IgD-negative memory B cell (primary cell): ENCODE measurements at regions not wholly inside any gene's neighbourhood (a gene's known extent, or its start where the extent isn't known, plus 50 kb on each side); places are given as distances from the start of the nearest gene placed in this dataset.

ENCODE experiments used
- H3K27ac Mint-ChIP-seq, 3 donors: one replicate each; pipeline ENCODE4 v1.8.0; 2020 to 2022; ENCODE audit warnings: mild to moderate bottlenecking in 3 of 3, mixed read lengths in 3 of 3, moderate library complexity in 1 of 3
- H3K27me3 Mint-ChIP-seq: one replicate; pipeline ENCODE4 v1.8.0; 2021; ENCODE audit warnings: mixed read lengths
- H3K36me3 Mint-ChIP-seq: one replicate; pipeline ENCODE4 v1.8.0; 2020; ENCODE audit warnings: mild to moderate bottlenecking, mixed read lengths
- H3K4me1 Mint-ChIP-seq, 3 donors: one replicate each; pipeline ENCODE4 v1.8.0; 2020 to 2022; ENCODE audit warnings: mixed read lengths in 3 of 3, mild to moderate bottlenecking in 1 of 3
- H3K4me3 Mint-ChIP-seq, 4 donors: one replicate each; pipeline ENCODE4 v1.8.0; 2020 to 2022; ENCODE audit warnings: mild to moderate bottlenecking in 4 of 4, mixed read lengths in 4 of 4, moderate library complexity in 3 of 4
- H3K9me3 Mint-ChIP-seq, 3 donors: one replicate each; pipeline ENCODE4 v1.8.0; 2020 to 2021; ENCODE audit warnings: mixed read lengths in 3 of 3, mild to moderate bottlenecking in 1 of 3

GRCh38 chr7:18313965-18314364 lies 181.6 kb upstream of the HDAC9 start:
- peaks cover 5 to 22% (median 13%) of the 10 kb centered on the region in 3 donors for H3K4me1 Mint-ChIP-seq
- H3K4me3 Mint-ChIP-seq = no peak overlapping the region
- no peaks in the 10 kb centered on the region for H3K27me3 Mint-ChIP-seq
- no peak overlapping the region for H3K27ac Mint-ChIP-seq
- peaks cover 2% of the 10 kb centered on the region for H3K36me3 Mint-ChIP-seq
- peaks cover 0 to 4% (median 0%) of the 10 kb centered on the region in 3 donors for H3K9me3 Mint-ChIP-seq

GRCh38 chr7:18315241-18315640 lies 180.3 kb upstream of the HDAC9 start:
- Mint-ChIP-seq H3K27me3 (no peaks in the 10 kb centered on the region), H3K4me3 (no peak overlapping the region), H3K27ac (no peak overlapping the region), H3K9me3 (peaks cover 0 to 4% (median 0%) of the 10 kb centered on the region in 3 donors), H3K36me3 (peaks cover 2% of the 10 kb centered on the region), H3K4me1 (peaks cover 5 to 20% (median 12%) of the 10 kb centered on the region in 3 donors)

- no peak overlapping the region for H3K27ac Mint-ChIP-seq
- peaks cover 2% of the 10 kb centered on the region for H3K36me3 Mint-ChIP-seq
- peaks cover 5 to 17% (median 14%) of the 10 kb centered on the region in 3 donors for H3K4me1 Mint-ChIP-seq
- H3K4me3 Mint-ChIP-seq = no peak overlapping the region
- no peaks in the 10 kb centered on the region for H3K9me3 Mint-ChIP-seq
- H3K27me3 Mint-ChIP-seq = no peaks in the 10 kb centered on the region
These were observed 177.6 kb upstream of the HDAC9 start for GRCh38 chr7:18317941-18318340.

- Mint-ChIP-seq H3K4me1 (peaks cover 5 to 20% (median 14%) of the 10 kb centered on the region in 3 donors), H3K27ac (no peak overlapping the region), H3K27me3 (no peaks in the 10 kb centered on the region), H3K9me3 (no peaks in the 10 kb centered on the region), H3K4me3 (peak overlapping the region in 1 of 4 donors; percentile 7), H3K36me3 (peaks cover 2% of the 10 kb centered on the region)
These were observed 175.1 kb upstream of the HDAC9 start for GRCh38 chr7:18320422-18320821.

- H3K4me3 Mint-ChIP-seq = no peak overlapping the region
- H3K27ac Mint-ChIP-seq = no peak overlapping the region
- peaks cover 3 to 17% (median 11%) of the 10 kb centered on the region in 3 donors for H3K4me1 Mint-ChIP-seq
- no peaks in the 10 kb centered on the region for H3K9me3 Mint-ChIP-seq
- H3K36me3 Mint-ChIP-seq = no peaks in the 10 kb centered on the region
- H3K27me3 Mint-ChIP-seq = no peaks in the 10 kb centered on the region
These were observed 174.5 kb upstream of the HDAC9 start for GRCh38 chr7:18320971-18321567.

- Mint-ChIP-seq H3K4me3 (peak overlapping the region in 1 of 4 donors; percentile 47), H3K4me1 (peaks cover 11 to 29% (median 14%) of the 10 kb centered on the region in 3 donors), H3K27ac (peak overlapping the region in 1 of 3 donors; percentile 4), H3K36me3 (peaks cover 4% of the 10 kb centered on the region), H3K27me3 (no peaks in the 10 kb centered on the region), H3K9me3 (peaks cover 0 to 2% (median 0%) of the 10 kb centered on the region in 3 donors)
These were observed 165.0 kb upstream of the HDAC9 start for GRCh38 chr7:18330548-18330947.

- Mint-ChIP-seq H3K36me3 (peaks cover 4% of the 10 kb centered on the region), H3K27me3 (no peaks in the 10 kb centered on the region), H3K4me3 (no peak overlapping the region), H3K9me3 (peaks cover 4 to 15% (median 9%) of the 10 kb centered on the region in 3 donors), H3K27ac (no peak overlapping the region), H3K4me1 (peaks cover 29 to 44% (median 39%) of the 10 kb centered on the region in 3 donors)
These were observed 158.9 kb upstream of the HDAC9 start for GRCh38 chr7:18336626-18337025.

GRCh38 chr7:18337048-18337809 lies 158.3 kb upstream of the HDAC9 start:
- peak overlapping the region in 3 of 4 donors; percentile 38 to 75 (median 64) for H3K4me3 Mint-ChIP-seq
- H3K9me3 Mint-ChIP-seq = peaks cover 4 to 15% (median 10%) of the 10 kb centered on the region in 3 donors
- H3K36me3 Mint-ChIP-seq = peaks cover 4% of the 10 kb centered on the region
- no peaks in the 10 kb centered on the region for H3K27me3 Mint-ChIP-seq
- peak overlapping the region in 1 of 3 donors; percentile 18 for H3K27ac Mint-ChIP-seq
- H3K4me1 Mint-ChIP-seq = peaks cover 31 to 46% (median 39%) of the 10 kb centered on the region in 3 donors

GRCh38 chr7:18338910-18339523 lies 156.5 kb upstream of the HDAC9 start:
- peaks cover 4 to 15% (median 8%) of the 10 kb centered on the region in 3 donors for H3K9me3 Mint-ChIP-seq
- peaks cover 31 to 43% (median 39%) of the 10 kb centered on the region in 3 donors for H3K4me1 Mint-ChIP-seq
- H3K4me3 Mint-ChIP-seq = peak overlapping the region in 3 of 4 donors; percentile 22 to 69 (median 35)
- peak overlapping the region in 2 of 3 donors; percentile 1 to 15 for H3K27ac Mint-ChIP-seq
- H3K36me3 Mint-ChIP-seq = peaks cover 4% of the 10 kb centered on the region
- no peaks in the 10 kb centered on the region for H3K27me3 Mint-ChIP-seq

- peaks cover 4 to 15% (median 8%) of the 10 kb centered on the region in 3 donors for H3K9me3 Mint-ChIP-seq
- H3K4me3 Mint-ChIP-seq = peak overlapping the region in 1 of 4 donors; percentile 60
- H3K27me3 Mint-ChIP-seq = no peaks in the 10 kb centered on the region
- peaks cover 25 to 39% (median 30%) of the 10 kb centered on the region in 3 donors for H3K4me1 Mint-ChIP-seq
- H3K36me3 Mint-ChIP-seq = no peaks in the 10 kb centered on the region
- no peak overlapping the region for H3K27ac Mint-ChIP-seq
These were observed 153.8 kb upstream of the HDAC9 start for GRCh38 chr7:18341756-18342155.

- H3K27ac Mint-ChIP-seq = no peak overlapping the region
- H3K4me1 Mint-ChIP-seq = peaks cover 19 to 34% (median 30%) of the 10 kb centered on the region in 3 donors
- H3K4me3 Mint-ChIP-seq = no peak overlapping the region
- H3K9me3 Mint-ChIP-seq = peaks cover 4 to 15% (median 8%) of the 10 kb centered on the region in 3 donors
- no peaks in the 10 kb centered on the region for H3K36me3 Mint-ChIP-seq
- no peaks in the 10 kb centered on the region for H3K27me3 Mint-ChIP-seq
These were observed 152.5 kb upstream of the HDAC9 start for GRCh38 chr7:18343047-18343446.

GRCh38 chr7:18344536-18344935 lies 151.0 kb upstream of the HDAC9 start:
- Mint-ChIP-seq H3K9me3 (peaks cover 4 to 15% (median 8%) of the 10 kb centered on the region in 3 donors), H3K4me1 (peaks cover 11 to 24% (median 23%) of the 10 kb centered on the region in 3 donors), H3K27me3 (no peaks in the 10 kb centered on the region), H3K4me3 (no peak overlapping the region), H3K27ac (no peak overlapping the region), H3K36me3 (no peaks in the 10 kb centered on the region)

- Mint-ChIP-seq H3K4me3 (peak overlapping the region in 1 of 4 donors; percentile 41), H3K9me3 (peaks cover 3 to 9% (median 8%) of the 10 kb centered on the region in 3 donors), H3K4me1 (peaks cover 8 to 24% (median 14%) of the 10 kb centered on the region in 3 donors), H3K36me3 (no peaks in the 10 kb centered on the region), H3K27ac (no peak overlapping the region), H3K27me3 (no peaks in the 10 kb centered on the region)
These were observed 149.8 kb upstream of the HDAC9 start for GRCh38 chr7:18345641-18346234.

- Mint-ChIP-seq H3K4me1 (peaks cover 7 to 22% (median 14%) of the 10 kb centered on the region in 3 donors), H3K36me3 (no peaks in the 10 kb centered on the region), H3K4me3 (no peak overlapping the region), H3K27me3 (no peaks in the 10 kb centered on the region), H3K27ac (no peak overlapping the region), H3K9me3 (no peaks in the 10 kb centered on the region)
These were observed 148.4 kb upstream of the HDAC9 start for GRCh38 chr7:18347170-18347569.

GRCh38 chr7:18350678-18351077 lies 144.9 kb upstream of the HDAC9 start:
- no peaks in the 10 kb centered on the region for H3K36me3 Mint-ChIP-seq
- H3K9me3 Mint-ChIP-seq = no peaks in the 10 kb centered on the region
- no peaks in the 10 kb centered on the region for H3K27me3 Mint-ChIP-seq
- no peak overlapping the region for H3K27ac Mint-ChIP-seq
- peaks cover 16 to 17% (median 16%) of the 10 kb centered on the region in 3 donors for H3K4me1 Mint-ChIP-seq
- H3K4me3 Mint-ChIP-seq = no peak overlapping the region
